ENCODE measurements at regions not wholly inside any gene's neighbourhood (a gene's known extent, or its start where the extent isn't known, plus 50 kb on each side); places are given as distances from the start of the nearest gene placed in this dataset.

DNA sequence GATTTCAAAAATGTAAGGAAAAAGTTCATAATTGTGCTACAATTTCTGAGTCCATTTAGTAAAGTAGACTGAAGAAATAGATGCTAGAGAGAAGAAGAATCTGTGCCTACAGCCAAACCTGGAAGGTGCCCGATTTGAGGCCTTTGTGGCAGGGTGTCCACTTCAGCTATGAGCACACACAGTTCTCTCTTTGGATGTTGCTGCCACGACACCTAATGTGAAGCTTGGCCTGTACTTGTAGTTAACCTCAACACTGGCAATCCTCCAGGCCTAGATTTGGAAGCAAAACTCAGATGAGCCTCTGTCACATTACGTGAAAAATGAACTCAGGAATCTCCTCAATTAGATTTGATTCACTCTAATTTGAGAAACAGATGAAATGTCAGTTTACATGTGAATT, 90.1 kb upstream of the LRP1B start:
- Histone ChIP-seq H3K18ac (ENCODE audit: extremely low read depth, low read length) (no peak overlapping the region), H3K79me2 (ENCODE audit: control insufficient read depth in 1 of 2, insufficient read depth in 2 of 2, low read length in 2 of 2) (no peaks in the 10 kb centered on the region), H3K4me3 (ENCODE audit: extremely low read depth in 1 of 4, insufficient read depth in 2 of 4, low read depth in 3 of 4, low read length in 4 of 4) (no peak overlapping the region), H3K56ac (replicated peaks; ENCODE audit: insufficient read length, low read depth, low read length) (no peak overlapping the region), H3K9me3 (ENCODE audit: insufficient read depth in 2 of 2, low read depth in 1 of 2, low read length in 1 of 2) (no peaks in the 10 kb centered on the region), H3K36me3 (ENCODE audit: control insufficient read depth in 2 of 4, insufficient read depth in 4 of 4, low read length in 3 of 4) (no peaks in the 10 kb centered on the region), H4K5ac (ENCODE audit: insufficient read length, low read depth, low read length) (no peak overlapping the region), H2BK20ac (ENCODE audit: low read length) (no peak overlapping the region), H2AK5ac (ENCODE audit: low read depth, low read length) (no peak overlapping the region), H4K20me1 (replicated peaks in 1 of 2; ENCODE audit: control insufficient read depth in 1 of 2, insufficient read depth in 2 of 2, low read length in 2 of 2) (no peaks in the 10 kb centered on the region), H2AFZ (ENCODE audit: low read length) (no peak overlapping the region), H2BK12ac (ENCODE audit: low read depth, low read length) (no peak overlapping the region), H4K8ac (ENCODE audit: extremely low read depth, insufficient read depth, low read length) (no peak overlapping the region), H3K14ac (ENCODE audit: insufficient read length) (no peak overlapping the region), H3K27me3 (replicated peaks in 1 of 4; ENCODE audit: control insufficient read depth in 3 of 4, extremely low read depth in 1 of 4, insufficient read depth in 3 of 4, low read length in 3 of 4) (peaks cover 0 to 1% (median 0%) of the 10 kb centered on the region in 4 experiments; a peak in 1 of 7 replicates), H3K4me2 (ENCODE audit: insufficient read depth in 1 of 2, low read depth in 2 of 2, low read length in 2 of 2) (no peak overlapping the region), H3K4me1 (replicated peaks in 1 of 4; ENCODE audit: control insufficient read depth in 3 of 4, insufficient read depth in 4 of 4, low read length in 3 of 4) (no peaks in the 10 kb centered on the region), H3K9ac (replicated peaks in 1 of 4; ENCODE audit: extremely low read depth in 1 of 4, low read depth in 3 of 4, low read length in 3 of 4) (no peak overlapping the region), H3K23ac (ENCODE audit: insufficient read length) (no peak overlapping the region), H3K79me1 (ENCODE audit: low read depth, low read length) (no peaks in the 10 kb centered on the region; the same call in 1 of the 2 replicates), H2BK120ac (replicated peaks; ENCODE audit: low read depth, low read length) (no peak overlapping the region), H2BK5ac (ENCODE audit: low read depth, low read length) (no peak overlapping the region), H4K91ac (replicated peaks; ENCODE audit: insufficient read length, low read length) (no peak overlapping the region), H3K4ac (replicated peaks; ENCODE audit: insufficient read length, low read depth, low read length) (no peak overlapping the region), H2BK15ac (ENCODE audit: low read length) (no peak overlapping the region), H3K27ac (ENCODE audit: low read depth, low read length) (no peak overlapping the region), H3K23me2 (ENCODE audit: low read depth, low read length) (no peaks in the 10 kb centered on the region)
- 62% methylated on average over 3 of the region's 3 CpGs; no CpG with 5 or more reads in 1 of the 2 experiments for WGBS, 2 experiments (ENCODE audit: extremely low coverage in 1 of 2, insufficient coverage in 1 of 2, insufficient read length in 1 of 2, insufficient replicate concordance in 2 of 2, low coverage in 1 of 2, low lambda C conversion rate in 2 of 2, missing lambda C conversion rate in 1 of 2)
- FAIRE-seq: no peak
- CTCF ChIA-PET (ENCODE audit: partially characterized antibody): interaction anchor here (1.1 to 1.2 kb wide), 2 partner anchors 9 to 766 kb away, joined by 3 read pairs; no protein-coding TSS in a partner anchor
- POLR2A ChIA-PET (ENCODE audit: partially characterized antibody): no interaction called here
- no peak for DNase-seq (ENCODE audit: low read depth in 1 of 2, low spot score in 2 of 2)
- TF ChIP-seq CBX5 (IDR thresholded peaks at IDR 0.05; ENCODE audit: low read depth, low read length) (no peak), CHD2 (IDR thresholded peaks at IDR 0.05; ENCODE audit: low read length) (no peak), NANOG (IDR thresholded peaks at IDR 0.05; ENCODE audit: insufficient read depth, low read depth, low read length, poor library complexity, severe bottlenecking) (no peak), BCL11A (IDR thresholded peaks at IDR 0.05; ENCODE audit: low read depth in 2 of 2, low read length in 2 of 2) (no peak), TBP (IDR thresholded peaks at IDR 0.05; ENCODE audit: low read depth, low read length) (no peak), SIRT6 (IDR thresholded peaks at IDR 0.05; ENCODE audit: low read length) (no peak), JUND (IDR thresholded peaks at IDR 0.05; ENCODE audit: low read length) (no peak), GABPA (IDR thresholded peaks at IDR 0.05; ENCODE audit: borderline replicate concordance, insufficient read depth, low read length) (no peak), POLR2AphosphoS5 (IDR thresholded peaks at IDR 0.05; ENCODE audit: low read depth, low read length) (no peak), TAF1 (IDR thresholded peaks at IDR 0.05; ENCODE audit: low read depth, low read length) (no peak), CTBP2 (IDR thresholded peaks at IDR 0.05; ENCODE audit: borderline replicate concordance, insufficient read depth, insufficient read length, low read length) (no peak), SRF (IDR thresholded peaks at IDR 0.05; ENCODE audit: low read depth, low read length) (no peak), GTF2F1 (IDR thresholded peaks at IDR 0.05; ENCODE audit: borderline replicate concordance, low read depth, low read length) (no peak)
- TF ChIP-seq, protein P1, sequence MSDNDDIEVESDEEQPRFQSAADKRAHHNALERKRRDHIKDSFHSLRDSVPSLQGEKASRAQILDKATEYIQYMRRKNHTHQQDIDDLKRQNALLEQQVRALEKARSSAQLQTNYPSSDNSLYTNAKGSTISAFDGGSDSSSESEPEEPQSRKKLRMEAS (IDR thresholded peaks at IDR 0.05): no peak
- TF ChIP-seq, protein P2, sequence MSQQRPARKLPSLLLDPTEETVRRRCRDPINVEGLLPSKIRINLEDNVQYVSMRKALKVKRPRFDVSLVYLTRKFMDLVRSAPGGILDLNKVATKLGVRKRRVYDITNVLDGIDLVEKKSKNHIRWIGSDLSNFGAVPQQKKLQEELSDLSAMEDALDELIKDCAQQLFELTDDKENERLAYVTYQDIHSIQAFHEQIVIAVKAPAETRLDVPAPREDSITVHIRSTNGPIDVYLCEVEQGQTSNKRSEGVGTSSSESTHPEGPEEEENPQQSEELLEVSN (IDR thresholded peaks at IDR 0.05): no peak

Data from H1 (cell line).